GM12878 (cell line): ENCODE measurements at regions not wholly inside any gene's neighbourhood (a gene's known extent, or its start where the extent isn't known, plus 50 kb on each side); places are given as distances from the start of the nearest gene placed in this dataset.

Experiments used
- CREM ChIP-seq: IDR thresholded peaks from 2 replicates; pipeline ENCODE4 v1.6.1; 2014; ENCODE audit warnings: antibody characterized with exemption, low read depth
- EZH2 ChIP-seq: IDR thresholded peaks from 2 replicates; pipeline ENCODE4 v1.6.1; 2012; ENCODE audit warnings: low read depth, mild to moderate bottlenecking, control low read depth, inconsistent platforms, low read length, borderline replicate concordance; ENCODE audit not compliant: control insufficient read depth
- FOXK2 ChIP-seq: fragments of 450-650 bp; IDR thresholded peaks from 2 replicates; pipeline ENCODE4 v1.6.1; 2017; ENCODE audit warnings: mild to moderate bottlenecking, moderate library complexity
- LARP7 ChIP-seq: fragments of 450-650 bp; IDR thresholded peaks from 2 replicates; pipeline ENCODE4 v1.6.1; 2017; ENCODE audit warnings: mild to moderate bottlenecking
- MXI1 ChIP-seq: fragments of 150-350 bp; IDR thresholded peaks from 2 replicates; pipeline ENCODE4 v1.6.1; 2011; ENCODE audit warnings: low read depth, mild to moderate bottlenecking, inconsistent platforms, low read length, improper control_type of control experiment
- PAX5 ChIP-seq: IDR thresholded peaks from 2 replicates; pipeline ENCODE4 v1.6.1; 2011; ENCODE audit warnings: low read depth, low read length, borderline replicate concordance
- POLR2AphosphoS5 ChIP-seq: IDR thresholded peaks from 2 replicates; pipeline ENCODE4 v1.6.1; 2011; ENCODE audit warnings: mild to moderate bottlenecking, low read length, inconsistent platforms
- SPI1 ChIP-seq: IDR thresholded peaks from 2 replicates; pipeline ENCODE4 v1.6.1; 2011; ENCODE audit warnings: low read depth, mild to moderate bottlenecking, low read length, moderate library complexity, borderline replicate concordance; ENCODE audit not compliant: insufficient read depth
- YBX1 ChIP-seq: fragments of 450-650 bp; IDR thresholded peaks from 2 replicates; pipeline ENCODE4 v1.6.1; 2016; ENCODE audit warnings: antibody characterized with exemption
- YY1 ChIP-seq: IDR thresholded peaks from 2 replicates; pipeline ENCODE4 v1.6.1; 2011; ENCODE audit warnings: low read depth, mild to moderate bottlenecking, low read length
- TF ChIP-seq, protein P1 (sequence below): fragments of 450-650 bp; formaldehyde crosslinking; IDR thresholded peaks from 2 replicates; pipeline ENCODE4 v1.4.0; 2022; ENCODE audit warnings: mild to moderate bottlenecking, moderate library complexity
- TF ChIP-seq, protein P2 (sequence below): fragments of 450-650 bp; IDR thresholded peaks from 2 replicates; pipeline ENCODE4 v1.6.1; 2016; ENCODE audit warnings: mild to moderate bottlenecking
- TF ChIP-seq, protein P3 (sequence below), 3 experiments: IDR thresholded peaks in 2 of 3; conservative IDR thresholded peaks in 1 of 3; 2 replicates each; pipeline ENCODE4 v1.5.1; 2011; ENCODE audit warnings: low read depth in 3 of 3, low read length in 3 of 3, mild to moderate bottlenecking in 3 of 3, control low read depth in 2 of 3, moderate library complexity in 2 of 3, inconsistent platforms in 1 of 3, mixed read lengths in 1 of 3; ENCODE audit not compliant: control insufficient read depth in 2 of 3, insufficient read depth in 1 of 3; ENCODE audit errors: extremely low read depth in 1 of 3

DNA sequence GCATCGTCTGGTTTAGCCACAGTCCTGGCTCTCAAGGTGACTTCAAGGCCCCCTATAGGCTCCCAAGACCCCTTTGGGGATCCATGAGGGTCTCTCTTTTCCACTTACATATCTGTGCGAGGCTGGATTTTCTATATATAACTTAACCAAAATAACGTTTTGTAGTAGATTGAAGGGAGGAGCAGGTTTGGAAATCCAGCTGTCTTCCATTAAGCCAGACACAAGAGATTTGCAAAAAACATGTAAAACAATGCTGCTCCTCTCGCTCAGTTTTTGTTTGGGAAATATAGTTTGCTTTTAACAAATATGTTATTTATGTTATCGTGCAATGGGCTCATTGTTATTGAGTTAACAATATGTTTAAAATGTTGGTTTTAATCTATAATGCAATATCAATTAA is 811.2 kb downstream of the TYW1 start:
- TF ChIP-seq LARP7 (no peak), SPI1 (no peak), PAX5 (no peak), FOXK2 (no peak), MXI1 (no peak), YBX1 (no peak), YY1 (no peak), EZH2 (no peak), POLR2AphosphoS5 (no peak), CREM (no peak)
- TF ChIP-seq, protein P1, sequence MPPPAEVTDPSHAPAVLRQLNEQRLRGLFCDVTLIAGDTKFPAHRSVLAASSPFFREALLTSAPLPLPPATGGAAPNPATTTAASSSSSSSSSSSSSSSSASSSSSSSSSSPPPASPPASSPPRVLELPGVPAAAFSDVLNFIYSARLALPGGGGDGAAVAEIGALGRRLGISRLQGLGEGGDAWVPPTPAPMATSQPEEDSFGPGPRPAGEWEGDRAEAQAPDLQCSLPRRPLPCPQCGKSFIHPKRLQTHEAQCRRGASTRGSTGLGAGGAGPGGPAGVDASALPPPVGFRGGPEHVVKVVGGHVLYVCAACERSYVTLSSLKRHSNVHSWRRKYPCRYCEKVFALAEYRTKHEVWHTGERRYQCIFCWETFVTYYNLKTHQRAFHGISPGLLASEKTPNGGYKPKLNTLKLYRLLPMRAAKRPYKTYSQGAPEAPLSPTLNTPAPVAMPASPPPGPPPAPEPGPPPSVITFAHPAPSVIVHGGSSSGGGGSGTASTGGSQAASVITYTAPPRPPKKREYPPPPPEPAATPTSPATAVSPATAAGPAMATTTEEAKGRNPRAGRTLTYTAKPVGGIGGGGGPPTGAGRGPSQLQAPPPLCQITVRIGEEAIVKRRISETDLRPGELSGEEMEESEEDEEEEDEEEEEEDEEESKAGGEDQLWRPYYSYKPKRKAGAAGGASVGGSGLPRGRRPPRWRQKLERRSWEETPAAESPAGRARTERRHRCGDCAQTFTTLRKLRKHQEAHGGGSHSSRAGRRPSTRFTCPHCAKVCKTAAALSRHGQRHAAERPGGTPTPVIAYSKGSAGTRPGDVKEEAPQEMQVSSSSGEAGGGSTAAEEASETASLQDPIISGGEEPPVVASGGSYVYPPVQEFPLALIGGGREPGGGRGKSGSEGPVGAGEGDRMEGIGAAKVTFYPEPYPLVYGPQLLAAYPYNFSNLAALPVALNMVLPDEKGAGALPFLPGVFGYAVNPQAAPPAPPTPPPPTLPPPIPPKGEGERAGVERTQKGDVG (CRISPR knock-in tag), result no peak
- TF ChIP-seq, protein P2, sequence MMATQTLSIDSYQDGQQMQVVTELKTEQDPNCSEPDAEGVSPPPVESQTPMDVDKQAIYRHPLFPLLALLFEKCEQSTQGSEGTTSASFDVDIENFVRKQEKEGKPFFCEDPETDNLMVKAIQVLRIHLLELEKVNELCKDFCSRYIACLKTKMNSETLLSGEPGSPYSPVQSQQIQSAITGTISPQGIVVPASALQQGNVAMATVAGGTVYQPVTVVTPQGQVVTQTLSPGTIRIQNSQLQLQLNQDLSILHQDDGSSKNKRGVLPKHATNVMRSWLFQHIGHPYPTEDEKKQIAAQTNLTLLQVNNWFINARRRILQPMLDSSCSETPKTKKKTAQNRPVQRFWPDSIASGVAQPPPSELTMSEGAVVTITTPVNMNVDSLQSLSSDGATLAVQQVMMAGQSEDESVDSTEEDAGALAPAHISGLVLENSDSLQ, result no peak
- TF ChIP-seq, protein P3, sequence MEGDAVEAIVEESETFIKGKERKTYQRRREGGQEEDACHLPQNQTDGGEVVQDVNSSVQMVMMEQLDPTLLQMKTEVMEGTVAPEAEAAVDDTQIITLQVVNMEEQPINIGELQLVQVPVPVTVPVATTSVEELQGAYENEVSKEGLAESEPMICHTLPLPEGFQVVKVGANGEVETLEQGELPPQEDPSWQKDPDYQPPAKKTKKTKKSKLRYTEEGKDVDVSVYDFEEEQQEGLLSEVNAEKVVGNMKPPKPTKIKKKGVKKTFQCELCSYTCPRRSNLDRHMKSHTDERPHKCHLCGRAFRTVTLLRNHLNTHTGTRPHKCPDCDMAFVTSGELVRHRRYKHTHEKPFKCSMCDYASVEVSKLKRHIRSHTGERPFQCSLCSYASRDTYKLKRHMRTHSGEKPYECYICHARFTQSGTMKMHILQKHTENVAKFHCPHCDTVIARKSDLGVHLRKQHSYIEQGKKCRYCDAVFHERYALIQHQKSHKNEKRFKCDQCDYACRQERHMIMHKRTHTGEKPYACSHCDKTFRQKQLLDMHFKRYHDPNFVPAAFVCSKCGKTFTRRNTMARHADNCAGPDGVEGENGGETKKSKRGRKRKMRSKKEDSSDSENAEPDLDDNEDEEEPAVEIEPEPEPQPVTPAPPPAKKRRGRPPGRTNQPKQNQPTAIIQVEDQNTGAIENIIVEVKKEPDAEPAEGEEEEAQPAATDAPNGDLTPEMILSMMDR (IDR thresholded peaks at IDR 0.05 in 2 of 3, conservative IDR thresholded peaks at IDR 0.05 in 1 of 3; ENCODE audit: control insufficient read depth in 2 of 3, extremely low read depth in 1 of 3, insufficient read depth in 1 of 3, low read depth in 3 of 3, low read length in 3 of 3), result no peak
